ENCODE measurements at regions not wholly inside any gene's neighbourhood (a gene's known extent, or its start where the extent isn't known, plus 50 kb on each side); places are given as distances from the start of the nearest gene placed in this dataset.

DNA sequence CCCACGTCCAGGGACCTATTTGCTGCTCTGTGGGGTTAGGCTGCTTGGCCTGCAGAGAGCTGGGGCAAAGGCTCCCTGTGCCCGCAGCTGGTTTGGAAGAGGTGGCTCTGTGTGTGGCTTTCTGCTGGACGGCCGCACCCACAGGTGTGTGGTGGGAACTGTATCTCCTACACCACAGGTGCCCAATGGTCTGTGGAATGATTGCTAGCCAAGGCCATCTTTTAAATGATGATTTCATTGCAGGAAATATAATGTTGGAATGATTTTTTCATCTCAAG is 178.4 kb downstream of the DLL1 start:
- no peak for ATAC-seq (ENCODE audit: insufficient read depth, low FRiP score)
- TF ChIP-seq CTCF (IDR thresholded peaks at IDR 0.05; ENCODE audit: control extremely low read depth, extremely low read depth): no peak
- no peak for DNase-seq
- H3K9ac ChIP-seq (ENCODE audit: insufficient read depth in 1 of 2, low read length in 2 of 2): no peak overlapping the region
- peaks cover 0 to 9% (median 0%) of the 10 kb centered on the region in 3 donors for H3K27me3 ChIP-seq (ENCODE audit: control insufficient read depth in 3 of 3, insufficient read depth in 3 of 3, low read length in 2 of 3)
- no peaks in the 10 kb centered on the region for H3K36me3 ChIP-seq (ENCODE audit: control insufficient read depth in 4 of 4, insufficient read depth in 4 of 4, low read length in 4 of 4)
- H3K27ac ChIP-seq (ENCODE audit: low read depth in 1 of 2, low read length in 1 of 2): no peak overlapping the region
- H3K4me1 ChIP-seq (ENCODE audit: control insufficient read depth in 5 of 5, insufficient read depth in 5 of 5, low read length in 5 of 5): peaks cover 0 to 6% (median 0%) of the 10 kb centered on the region in 5 donors
- no peak overlapping the region for H3K4me3 ChIP-seq
- H3K9me3 ChIP-seq (ENCODE audit: control insufficient read depth in 4 of 4, insufficient read depth in 3 of 4, low read length in 3 of 4): no peaks in the 10 kb centered on the region
- 90 to 95% methylated on average over 4 of the region's 4 CpGs for WGBS, 2 donors

DNA sequence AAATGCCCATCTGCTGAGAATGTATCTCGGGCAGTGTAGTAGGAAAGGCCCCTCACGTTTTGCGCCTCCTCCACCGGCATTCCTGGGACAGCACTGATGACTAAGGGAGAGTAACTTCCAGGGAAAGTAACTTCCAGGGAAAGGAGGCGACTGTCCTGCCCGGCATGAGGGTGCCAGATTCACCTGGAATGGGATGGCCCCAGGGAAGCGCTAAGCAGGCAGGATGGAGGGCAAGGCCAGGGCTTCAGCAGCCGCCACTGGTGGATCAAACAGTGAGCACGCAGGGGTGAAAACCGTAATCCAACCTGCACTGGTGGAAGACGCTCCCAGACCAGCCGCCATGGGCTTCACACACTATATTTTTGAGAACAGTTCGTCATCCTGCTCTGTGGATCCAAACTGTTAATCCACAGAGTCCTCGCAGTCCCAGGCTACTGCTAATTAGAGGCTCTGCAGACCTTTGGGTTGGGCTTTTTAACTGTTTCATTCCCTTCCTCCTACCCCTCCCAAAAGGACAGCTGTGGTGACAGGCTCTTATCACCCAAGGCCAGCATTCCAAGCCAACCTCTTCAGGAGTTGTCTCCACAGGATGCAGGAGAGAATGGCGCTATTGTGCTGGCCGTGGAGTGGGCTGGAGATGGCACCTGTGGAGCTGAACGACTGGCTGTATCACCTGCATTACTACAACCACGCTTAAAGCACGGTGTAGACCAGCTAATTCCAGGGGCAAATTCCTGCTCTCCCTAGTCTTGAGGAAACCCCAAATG is 178.9 kb downstream of the DLL1 start:
- Histone ChIP-seq H3K27ac (ENCODE audit: low read depth in 1 of 2, low read length in 1 of 2) (no peak overlapping the region), H3K36me3 (ENCODE audit: control insufficient read depth in 4 of 4, insufficient read depth in 4 of 4, low read length in 4 of 4) (no peaks in the 10 kb centered on the region), H3K4me3 (no peak overlapping the region), H3K4me1 (ENCODE audit: control insufficient read depth in 5 of 5, insufficient read depth in 5 of 5, low read length in 5 of 5) (peaks cover 0 to 6% (median 0%) of the 10 kb centered on the region in 5 donors), H3K27me3 (ENCODE audit: control insufficient read depth in 3 of 3, insufficient read depth in 3 of 3, low read length in 2 of 3) (peaks cover 0 to 9% (median 0%) of the 10 kb centered on the region in 3 donors), H3K9me3 (ENCODE audit: control insufficient read depth in 4 of 4, insufficient read depth in 3 of 4, low read length in 3 of 4) (no peaks in the 10 kb centered on the region), H3K9ac (ENCODE audit: insufficient read depth in 1 of 2, low read length in 2 of 2) (no peak overlapping the region)
- WGBS, 2 donors: 81 to 88% methylated on average over 19 of the region's 19 CpGs
- peak in 1 of 3 donors; percentile 9 for DNase-seq
- ATAC-seq (ENCODE audit: insufficient read depth, low FRiP score): no peak
- no peak for TF ChIP-seq CTCF (IDR thresholded peaks at IDR 0.05; ENCODE audit: control extremely low read depth, extremely low read depth)

DNA sequence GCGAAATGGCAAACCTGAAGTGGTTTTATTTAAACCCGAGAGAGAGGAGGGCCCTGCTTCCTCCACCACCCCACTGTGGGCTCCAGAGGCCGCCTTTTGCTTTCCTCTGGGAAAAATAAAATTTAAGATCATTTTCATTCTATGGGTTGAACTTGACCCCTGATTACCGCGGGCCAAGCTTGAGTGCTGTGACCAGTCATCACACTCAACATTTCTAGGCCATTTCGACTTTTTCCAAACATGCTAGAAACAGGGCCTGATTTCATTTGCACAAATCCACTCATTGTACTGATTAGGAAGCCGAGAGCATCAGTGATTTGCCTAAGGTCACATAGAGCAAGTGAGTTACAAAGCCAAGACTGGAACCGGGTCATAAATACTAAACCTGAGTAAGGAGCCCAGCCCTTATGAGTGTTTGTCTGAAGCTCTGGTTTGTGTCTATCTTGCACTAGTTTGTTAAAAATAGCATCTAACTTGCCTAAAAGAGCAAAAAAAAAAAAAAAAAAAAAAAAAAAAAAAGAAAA is 179.7 kb downstream of the DLL1 start:
- H3K36me3 ChIP-seq (ENCODE audit: control insufficient read depth in 4 of 4, insufficient read depth in 4 of 4, low read length in 4 of 4): no peaks in the 10 kb centered on the region
- peaks cover 0 to 6% (median 0%) of the 10 kb centered on the region in 5 donors for H3K4me1 ChIP-seq (ENCODE audit: control insufficient read depth in 5 of 5, insufficient read depth in 5 of 5, low read length in 5 of 5)
- no peak for TF ChIP-seq CTCF (IDR thresholded peaks at IDR 0.05; ENCODE audit: control extremely low read depth, extremely low read depth)
- ATAC-seq (ENCODE audit: insufficient read depth, low FRiP score): no peak
- WGBS, 2 donors: 90 to 91% methylated on average over 8 of the region's 8 CpGs
- H3K4me3 ChIP-seq: no peak overlapping the region
- H3K9me3 ChIP-seq (ENCODE audit: control insufficient read depth in 4 of 4, insufficient read depth in 3 of 4, low read length in 3 of 4): no peaks in the 10 kb centered on the region
- H3K27me3 ChIP-seq (ENCODE audit: control insufficient read depth in 3 of 3, insufficient read depth in 3 of 3, low read length in 2 of 3): peaks cover 0 to 9% (median 0%) of the 10 kb centered on the region in 3 donors
- no peak overlapping the region for H3K9ac ChIP-seq (ENCODE audit: insufficient read depth in 1 of 2, low read length in 2 of 2)
- no peak overlapping the region for H3K27ac ChIP-seq (ENCODE audit: low read depth in 1 of 2, low read length in 1 of 2)
- DNase-seq: no peak

Measured in lung (tissue), 11 donors.